ENCODE measurements at regions not wholly inside any gene's neighbourhood (a gene's known extent, or its start where the extent isn't known, plus 50 kb on each side); places are given as distances from the start of the nearest gene placed in this dataset.
"Not testable (repeated sequence)": the region's sequence is repeated elsewhere in the genome, so short reads cannot be mapped to it uniquely, and the experiment has no call there.

DNA sequence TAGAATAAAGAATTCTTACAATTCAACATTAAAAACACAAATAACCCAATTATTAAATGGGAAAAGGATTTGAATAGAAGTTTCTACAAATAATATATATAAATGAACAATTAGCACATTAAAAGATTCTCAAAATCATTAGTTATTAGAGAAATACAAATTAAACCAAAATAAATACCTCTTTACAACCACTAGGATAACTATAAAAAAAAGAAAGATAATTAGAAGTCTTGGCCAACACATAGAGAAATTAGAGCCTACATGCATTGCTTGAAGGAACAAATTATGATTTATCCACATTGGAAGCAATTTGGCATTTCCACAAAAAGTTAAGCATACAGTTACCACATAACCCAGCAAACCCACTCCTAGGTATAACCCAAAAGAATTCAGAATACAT is 502.3 kb upstream of the UBE2E2 start:
- no peak overlapping the region for H3K4me3 ChIP-seq (ENCODE audit: low read length)
- TF ChIP-seq, protein P1, sequence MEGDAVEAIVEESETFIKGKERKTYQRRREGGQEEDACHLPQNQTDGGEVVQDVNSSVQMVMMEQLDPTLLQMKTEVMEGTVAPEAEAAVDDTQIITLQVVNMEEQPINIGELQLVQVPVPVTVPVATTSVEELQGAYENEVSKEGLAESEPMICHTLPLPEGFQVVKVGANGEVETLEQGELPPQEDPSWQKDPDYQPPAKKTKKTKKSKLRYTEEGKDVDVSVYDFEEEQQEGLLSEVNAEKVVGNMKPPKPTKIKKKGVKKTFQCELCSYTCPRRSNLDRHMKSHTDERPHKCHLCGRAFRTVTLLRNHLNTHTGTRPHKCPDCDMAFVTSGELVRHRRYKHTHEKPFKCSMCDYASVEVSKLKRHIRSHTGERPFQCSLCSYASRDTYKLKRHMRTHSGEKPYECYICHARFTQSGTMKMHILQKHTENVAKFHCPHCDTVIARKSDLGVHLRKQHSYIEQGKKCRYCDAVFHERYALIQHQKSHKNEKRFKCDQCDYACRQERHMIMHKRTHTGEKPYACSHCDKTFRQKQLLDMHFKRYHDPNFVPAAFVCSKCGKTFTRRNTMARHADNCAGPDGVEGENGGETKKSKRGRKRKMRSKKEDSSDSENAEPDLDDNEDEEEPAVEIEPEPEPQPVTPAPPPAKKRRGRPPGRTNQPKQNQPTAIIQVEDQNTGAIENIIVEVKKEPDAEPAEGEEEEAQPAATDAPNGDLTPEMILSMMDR (IDR thresholded peaks at IDR 0.05), result no peak
- H3K27ac ChIP-seq (ENCODE audit: low read length), result no peak overlapping the region
- ATAC-seq (no peak), DNase-seq (no peak)
- intact Hi-C loops (cut with micrococcal nuclease), result no loop called here
- no peaks in the 10 kb centered on the region for H3K4me1 Mint-ChIP-seq
- no peaks in the 10 kb centered on the region for H3K4me1 ChIP-seq (ENCODE audit: control insufficient read depth, insufficient read depth, low read length)
- H3K9me3 ChIP-seq (ENCODE audit: control insufficient read depth, insufficient read depth, low read length), result no peaks in the 10 kb centered on the region
- H3K27me3 ChIP-seq (ENCODE audit: control insufficient read depth, insufficient read depth, low read length), result no peaks in the 10 kb centered on the region
- no peaks in the 10 kb centered on the region for H3K36me3 ChIP-seq (ENCODE audit: control insufficient read depth, insufficient read depth, low read length)
- peaks cover 6% of the 10 kb centered on the region for H3K36me3 Mint-ChIP-seq
- H3K9me3 Mint-ChIP-seq, result peaks cover 3 to 10% of the 10 kb centered on the region in 2 donors
- H3K4me3 Mint-ChIP-seq, result no peak overlapping the region
- no peaks in the 10 kb centered on the region for H3K27me3 Mint-ChIP-seq (ENCODE audit: low read depth in 2 of 2)
- no peak overlapping the region for H3K27ac Mint-ChIP-seq

DNA sequence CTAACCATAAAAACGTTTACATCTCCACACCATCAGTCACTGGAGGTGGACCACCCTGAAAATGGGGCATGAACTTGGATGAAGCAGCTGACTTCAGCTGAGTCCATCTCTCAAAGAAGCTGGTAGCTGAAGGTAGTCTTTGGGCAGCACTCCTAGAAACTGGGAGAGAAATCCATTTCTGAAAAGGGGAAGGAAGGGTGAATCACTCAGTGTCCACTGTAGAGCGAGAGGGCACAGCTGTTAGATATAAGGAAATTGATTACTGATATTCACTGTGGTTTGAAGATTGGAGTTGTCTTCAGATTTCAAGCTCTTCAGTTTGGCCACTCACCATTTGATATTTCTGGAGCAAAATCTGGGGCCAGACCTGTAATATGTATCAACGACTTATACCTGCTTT is 499.0 kb upstream of the UBE2E2 start:
- ATAC-seq (no peak), DNase-seq (no peak)
- no peak overlapping the region for H3K4me3 Mint-ChIP-seq
- Histone ChIP-seq H3K27me3 (ENCODE audit: control insufficient read depth, insufficient read depth, low read length) (no peaks in the 10 kb centered on the region), H3K4me1 (ENCODE audit: control insufficient read depth, insufficient read depth, low read length) (no peaks in the 10 kb centered on the region), H3K27ac (ENCODE audit: low read length) (no peak overlapping the region), H3K4me3 (ENCODE audit: low read length) (no peak overlapping the region), H3K9me3 (ENCODE audit: control insufficient read depth, insufficient read depth, low read length) (peaks cover 7% of the 10 kb centered on the region), H3K36me3 (ENCODE audit: control insufficient read depth, insufficient read depth, low read length) (no peaks in the 10 kb centered on the region)
- no peaks in the 10 kb centered on the region for H3K27me3 Mint-ChIP-seq (ENCODE audit: low read depth in 2 of 2)
- WGBS (ENCODE audit: insufficient coverage), result 71% methylated on average over 1 of the region's 3 CpGs
- H3K36me3 Mint-ChIP-seq, result peaks cover 5% of the 10 kb centered on the region
- H3K27ac Mint-ChIP-seq, result no peak overlapping the region
- peaks cover 8 to 14% of the 10 kb centered on the region in 2 donors for H3K9me3 Mint-ChIP-seq
- TF ChIP-seq, protein P1 (IDR thresholded peaks at IDR 0.05), result no peak
- no peaks in the 10 kb centered on the region for H3K4me1 Mint-ChIP-seq
- intact Hi-C loops (cut with micrococcal nuclease), result no loop called here

- Histone ChIP-seq H3K9me3 (ENCODE audit: control insufficient read depth, insufficient read depth, low read length) (peaks cover 7% of the 10 kb centered on the region), H3K36me3 (ENCODE audit: control insufficient read depth, insufficient read depth, low read length) (no peaks in the 10 kb centered on the region), H3K27me3 (ENCODE audit: control insufficient read depth, insufficient read depth, low read length) (no peaks in the 10 kb centered on the region), H3K4me3 (ENCODE audit: low read length) (no peak overlapping the region), H3K4me1 (ENCODE audit: control insufficient read depth, insufficient read depth, low read length) (no peaks in the 10 kb centered on the region), H3K27ac (ENCODE audit: low read length) (no peak overlapping the region)
- peaks cover 5% of the 10 kb centered on the region for H3K36me3 Mint-ChIP-seq
- ATAC-seq (no peak), DNase-seq (no peak)
- H3K27ac Mint-ChIP-seq, result no peak overlapping the region
- H3K9me3 Mint-ChIP-seq, result peaks cover 10 to 15% of the 10 kb centered on the region in 2 donors
- TF ChIP-seq, protein P1 (IDR thresholded peaks at IDR 0.05), result no peak
- H3K4me3 Mint-ChIP-seq, result no peak overlapping the region
- 64% methylated on average over 3 of the region's 6 CpGs for WGBS (ENCODE audit: insufficient coverage)
- H3K4me1 Mint-ChIP-seq, result no peaks in the 10 kb centered on the region
- intact Hi-C loops (cut with micrococcal nuclease), result no loop called here
- no peaks in the 10 kb centered on the region for H3K27me3 Mint-ChIP-seq (ENCODE audit: low read depth in 2 of 2)
Measured at GRCh38 chr3:22704571-22705354, 498.4 kb upstream of the UBE2E2 start.

DNA sequence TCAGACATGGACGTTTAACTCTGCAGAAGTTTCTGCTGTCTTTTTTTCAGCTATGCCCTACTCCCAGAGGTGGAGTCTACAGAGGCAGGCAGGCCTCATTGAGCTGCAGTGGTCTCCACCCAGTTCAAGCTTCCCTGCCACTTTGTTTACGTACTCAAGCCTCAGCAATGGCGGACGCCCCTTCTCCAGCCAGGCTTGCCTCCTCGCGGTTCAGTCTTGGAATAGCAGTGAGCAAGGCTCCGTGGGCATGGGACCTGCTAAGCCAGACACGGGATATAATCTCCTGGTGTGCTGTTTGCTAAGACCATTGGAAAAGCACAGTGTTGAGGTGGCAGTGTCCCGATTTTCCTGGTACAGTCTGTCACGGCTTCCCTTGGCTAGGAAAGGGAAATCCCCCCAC is 496.2 kb upstream of the UBE2E2 start:
- H3K27me3 ChIP-seq (ENCODE audit: control insufficient read depth, insufficient read depth, low read length); H3K36me3 Mint-ChIP-seq: not testable (repeated sequence)
- H3K9me3 Mint-ChIP-seq, result peaks cover 11 to 17% of the 10 kb centered on the region in 2 donors

More for the DNA sequence above, 496.2 kb upstream of the UBE2E2 start:
- H3K4me3 Mint-ChIP-seq; intact Hi-C loops (cut with micrococcal nuclease); H3K4me1 ChIP-seq (ENCODE audit: control insufficient read depth, insufficient read depth, low read length); H3K27me3 Mint-ChIP-seq (ENCODE audit: low read depth in 2 of 2); H3K27ac ChIP-seq (ENCODE audit: low read length); ATAC-seq; DNase-seq; H3K4me3 ChIP-seq (ENCODE audit: low read length); H3K36me3 ChIP-seq (ENCODE audit: control insufficient read depth, insufficient read depth, low read length); H3K9me3 ChIP-seq (ENCODE audit: control insufficient read depth, insufficient read depth, low read length); H3K4me1 Mint-ChIP-seq; H3K27ac Mint-ChIP-seq: not testable (repeated sequence)
- WGBS (ENCODE audit: insufficient coverage), result 94% methylated on average over 10 of the region's 10 CpGs
